ENCODE measurements at regions not wholly inside any gene's neighbourhood (a gene's known extent, or its start where the extent isn't known, plus 50 kb on each side); places are given as distances from the start of the nearest gene placed in this dataset.

- Histone ChIP-seq H3K4me2 (ENCODE audit: insufficient read depth in 1 of 2, low read depth in 2 of 2, low read length in 2 of 2) (no peak overlapping the region), H3K9ac (replicated peaks in 1 of 4; ENCODE audit: extremely low read depth in 1 of 4, low read depth in 3 of 4, low read length in 3 of 4) (no peak overlapping the region), H3K9me3 (ENCODE audit: insufficient read depth in 2 of 2, low read depth in 1 of 2, low read length in 1 of 2) (no peaks in the 10 kb centered on the region), H3K36me3 (ENCODE audit: control insufficient read depth in 2 of 4, insufficient read depth in 4 of 4, low read length in 3 of 4) (no peaks in the 10 kb centered on the region), H4K5ac (ENCODE audit: insufficient read length, low read depth, low read length) (no peak overlapping the region), H2BK5ac (ENCODE audit: low read depth, low read length) (no peak overlapping the region), H3K27me3 (replicated peaks in 1 of 4; ENCODE audit: control insufficient read depth in 3 of 4, extremely low read depth in 1 of 4, insufficient read depth in 3 of 4, low read length in 3 of 4) (no peaks in the 10 kb centered on the region), H4K91ac (replicated peaks; ENCODE audit: insufficient read length, low read length) (no peak overlapping the region), H3K18ac (ENCODE audit: extremely low read depth, low read length) (no peak overlapping the region), H2AK5ac (ENCODE audit: low read depth, low read length) (no peak overlapping the region), H2BK15ac (ENCODE audit: low read length) (no peak overlapping the region), H2BK120ac (replicated peaks; ENCODE audit: low read depth, low read length) (no peak overlapping the region), H3K23me2 (ENCODE audit: low read depth, low read length) (no peaks in the 10 kb centered on the region), H3K4me3 (ENCODE audit: extremely low read depth in 1 of 4, insufficient read depth in 2 of 4, low read depth in 3 of 4, low read length in 4 of 4) (no peak overlapping the region), H2AFZ (ENCODE audit: low read length) (no peak overlapping the region), H3K4me1 (replicated peaks in 1 of 4; ENCODE audit: control insufficient read depth in 3 of 4, insufficient read depth in 4 of 4, low read length in 3 of 4) (peaks cover 0 to 2% (median 0%) of the 10 kb centered on the region in 4 experiments; a peak in 1 of 7 replicates), H4K20me1 (replicated peaks in 1 of 2; ENCODE audit: control insufficient read depth in 1 of 2, insufficient read depth in 2 of 2, low read length in 2 of 2) (no peaks in the 10 kb centered on the region), H3K56ac (replicated peaks; ENCODE audit: insufficient read length, low read depth, low read length) (no peak overlapping the region), H3K23ac (ENCODE audit: insufficient read length) (no peak overlapping the region), H3K14ac (ENCODE audit: insufficient read length) (no peak overlapping the region), H3K79me1 (ENCODE audit: low read depth, low read length) (no peaks in the 10 kb centered on the region), H3K27ac (ENCODE audit: low read depth, low read length) (no peak overlapping the region), H4K8ac (ENCODE audit: extremely low read depth, insufficient read depth, low read length) (no peak overlapping the region), H3K4ac (replicated peaks; ENCODE audit: insufficient read length, low read depth, low read length) (no peak overlapping the region), H2BK12ac (ENCODE audit: low read depth, low read length) (no peak overlapping the region), H2BK20ac (ENCODE audit: low read length) (no peak overlapping the region), H3K79me2 (ENCODE audit: control insufficient read depth in 1 of 2, insufficient read depth in 2 of 2, low read length in 2 of 2) (no peaks in the 10 kb centered on the region)
- CTCF ChIA-PET (ENCODE audit: partially characterized antibody): no interaction called here
- DNase-seq (ENCODE audit: low read depth in 1 of 2, low spot score in 2 of 2): no peak
- FAIRE-seq: no peak
- TF ChIP-seq YY1 (IDR thresholded peaks at IDR 0.05; ENCODE audit: low read depth, low read length) (no peak), SIN3A (conservative IDR thresholded peaks at IDR 0.05 in 1 of 2, IDR thresholded peaks at IDR 0.05 in 1 of 2; ENCODE audit: low read depth in 1 of 2, low read length in 2 of 2) (no peak), CHD1 (IDR thresholded peaks at IDR 0.05; ENCODE audit: low read depth, low read length) (no peak), RAD21 (IDR thresholded peaks at IDR 0.05 in 1 of 2, conservative IDR thresholded peaks at IDR 0.05 in 1 of 2; ENCODE audit: low read depth in 2 of 2, low read length in 2 of 2) (no peak)
- WGBS, 2 experiments (ENCODE audit: extremely low coverage in 1 of 2, insufficient coverage in 1 of 2, insufficient read length in 1 of 2, insufficient replicate concordance in 2 of 2, low coverage in 1 of 2, low lambda C conversion rate in 2 of 2, missing lambda C conversion rate in 1 of 2): 84% methylated on average over 7 of the region's 7 CpGs; no CpG with 5 or more reads in 1 of the 2 experiments
- POLR2A ChIA-PET (ENCODE audit: partially characterized antibody): no interaction called here
These were observed 276.0 kb upstream of the SGK1 start for GRCh38 chr6:134593887-134594286.
